GM12864 (cell line): ENCODE measurements at regions not wholly inside any gene's neighbourhood (a gene's known extent, or its start where the extent isn't known, plus 50 kb on each side); places are given as distances from the start of the nearest gene placed in this dataset.

Source experiments
- DNase-seq: peaks from one replicate; pipeline ENCODE4 v3.0.0-alpha.2; 2011; ENCODE audit warnings: low read depth
- H3K4me3 ChIP-seq: 2 replicates; pipeline ENCODE4 v1.5.1; 2011; ENCODE audit warnings: mild to moderate bottlenecking, low read depth, low read length, control low read depth
- CTCF ChIP-seq: IDR thresholded peaks from 2 replicates; pipeline ENCODE4 v1.5.1; 2011; ENCODE audit warnings: low read depth, mild to moderate bottlenecking, moderate library complexity, low read length, control low read depth, inconsistent platforms; ENCODE audit errors: missing control alignments

GRCh38 chr10:128594688-128595087, 468.5 kb upstream of the MKI67 start:
- no peak overlapping the region for H3K4me3 ChIP-seq
- no peak for DNase-seq
- no peak for TF ChIP-seq CTCF

GRCh38 chr10:128596906-128597305, 470.7 kb upstream of the MKI67 start:
- TF ChIP-seq CTCF: no peak
- no peak overlapping the region for H3K4me3 ChIP-seq
- no peak for DNase-seq

- TF ChIP-seq CTCF: no peak
- no peak for DNase-seq
- H3K4me3 ChIP-seq: no peak overlapping the region
These were observed 472.8 kb upstream of the MKI67 start for GRCh38 chr10:128599030-128599429.

GRCh38 chr10:128599538-128599937, 473.3 kb upstream of the MKI67 start:
- DNase-seq: no peak
- no peak overlapping the region for H3K4me3 ChIP-seq
- no peak for TF ChIP-seq CTCF

GRCh38 chr10:128602183-128602582, 476.0 kb upstream of the MKI67 start:
- DNase-seq: no peak
- TF ChIP-seq CTCF: no peak

GRCh38 chr10:128604025-128604424, 477.8 kb upstream of the MKI67 start:
- H3K4me3 ChIP-seq: no peak overlapping the region
- no peak for TF ChIP-seq CTCF
- no peak for DNase-seq

More at GRCh38 chr10:128602183-128602582, 476.0 kb upstream of the MKI67 start:
- H3K4me3 ChIP-seq: no peak overlapping the region

- no peak for TF ChIP-seq CTCF
- no peak for DNase-seq
- H3K4me3 ChIP-seq: no peak overlapping the region
These were observed 479.0 kb upstream of the MKI67 start for GRCh38 chr10:128605180-128605579.
